H1 (cell line): ENCODE measurements at regions not wholly inside any gene's neighbourhood (a gene's known extent, or its start where the extent isn't known, plus 50 kb on each side); places are given as distances from the start of the nearest gene placed in this dataset.

Experiments used
- CHD7 ChIP-seq: fragments of 300-600 bp; sonication (generic); IDR thresholded peaks from 2 replicates; pipeline ENCODE4 v1.7.1; 2012; ENCODE audit warnings: low read length, moderate library complexity, mild to moderate bottlenecking, inconsistent platforms; ENCODE audit not compliant: insufficient replicate concordance
- CREB1 ChIP-seq: IDR thresholded peaks from 2 replicates; pipeline ENCODE4 v1.6.1; 2012; ENCODE audit warnings: inconsistent platforms
- CTBP2 ChIP-seq: IDR thresholded peaks from 2 replicates; pipeline ENCODE4 v1.7.0; 2011; ENCODE audit warnings: borderline replicate concordance, mild to moderate bottlenecking, moderate library complexity, mixed read lengths, low read length; ENCODE audit not compliant: insufficient read depth, insufficient read length
- FOSL1 ChIP-seq: IDR thresholded peaks from 2 replicates; pipeline ENCODE4 v1.6.1; 2011; ENCODE audit warnings: mild to moderate bottlenecking, low read depth, low read length, moderate library complexity; ENCODE audit not compliant: insufficient read depth
- RAD21 ChIP-seq, 2 experiments: IDR thresholded peaks in 1 of 2; conservative IDR thresholded peaks in 1 of 2; 2 replicates each; pipeline ENCODE4 v1.6.1; 2011; ENCODE audit warnings: low read depth in 2 of 2, low read length in 2 of 2, improper control_type of control experiment in 1 of 2, inconsistent platforms in 1 of 2, mild to moderate bottlenecking in 1 of 2, moderate library complexity in 1 of 2
- RBBP5 ChIP-seq: IDR thresholded peaks from 2 replicates; pipeline ENCODE4 v1.7.1; 2012; ENCODE audit warnings: low read depth, mild to moderate bottlenecking, inconsistent platforms, low read length, moderate library complexity, borderline replicate concordance
- RFX5 ChIP-seq: IDR thresholded peaks from 2 replicates; pipeline ENCODE4 v1.6.1; 2011; ENCODE audit warnings: low read depth, low read length, improper control_type of control experiment, borderline replicate concordance
- SP1 ChIP-seq: IDR thresholded peaks from 2 replicates; pipeline ENCODE4 v1.6.1; 2011; ENCODE audit warnings: low read depth, low read length
- SP2 ChIP-seq: IDR thresholded peaks from 2 replicates; pipeline ENCODE4 v1.6.1; 2012; ENCODE audit warnings: mild to moderate bottlenecking, low read length, inconsistent platforms
- TAF1 ChIP-seq: IDR thresholded peaks from 2 replicates; pipeline ENCODE4 v1.6.1; 2011; ENCODE audit warnings: mild to moderate bottlenecking, low read depth, low read length
- USF2 ChIP-seq: IDR thresholded peaks from 2 replicates; pipeline ENCODE4 v1.6.1; 2011; ENCODE audit warnings: low read length, improper control_type of control experiment
- YY1 ChIP-seq: IDR thresholded peaks from 2 replicates; pipeline ENCODE4 v1.6.1; 2011; ENCODE audit warnings: low read depth, mild to moderate bottlenecking, low read length

GRCh38 chr6:27168108-27168507, 79.4 kb upstream of the PRSS16 start (continued):
- TF ChIP-seq CHD7 (no peak), SP2 (no peak), YY1 (no peak), RAD21 (IDR thresholded peaks at IDR 0.05 in 1 of 2, conservative IDR thresholded peaks at IDR 0.05 in 1 of 2; ENCODE audit: low read depth in 2 of 2, low read length in 2 of 2) (no peak), FOSL1 (no peak), CTBP2 (no peak), USF2 (no peak), SP1 (no peak), RFX5 (no peak), RBBP5 (no peak), TAF1 (no peak), CREB1 (no peak)
